ENCODE measurements at regions not wholly inside any gene's neighbourhood (a gene's known extent, or its start where the extent isn't known, plus 50 kb on each side); places are given as distances from the start of the nearest gene placed in this dataset.

DNA sequence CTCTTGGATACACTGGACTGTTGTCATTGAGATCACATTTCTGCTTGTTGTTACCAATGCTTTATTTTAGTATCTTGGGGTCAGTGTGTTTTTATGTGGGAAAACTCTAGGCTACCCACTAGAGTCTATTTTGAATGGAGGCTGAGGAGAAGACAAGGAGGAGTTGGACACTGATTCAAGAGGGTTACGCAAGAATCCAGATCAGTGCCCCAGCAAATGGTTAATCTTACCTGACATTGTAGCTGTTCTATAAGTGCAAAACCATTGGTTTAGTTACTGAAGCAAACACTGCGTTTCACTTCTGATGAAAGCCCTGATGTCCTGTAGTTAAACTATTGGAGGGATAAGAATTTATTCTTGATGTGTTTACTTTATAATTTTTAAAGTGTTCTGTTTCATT lies 331.1 kb upstream of the NR3C2 start:
- H3K27ac ChIP-seq (ENCODE audit: low read length), result no peak overlapping the region
- H2AFZ ChIP-seq (ENCODE audit: low read depth, low read length), result no peak overlapping the region
- TF ChIP-seq EZH2phosphoT487 (IDR thresholded peaks at IDR 0.05; ENCODE audit: low read depth), result no peak
- TF ChIP-seq, protein P1, sequence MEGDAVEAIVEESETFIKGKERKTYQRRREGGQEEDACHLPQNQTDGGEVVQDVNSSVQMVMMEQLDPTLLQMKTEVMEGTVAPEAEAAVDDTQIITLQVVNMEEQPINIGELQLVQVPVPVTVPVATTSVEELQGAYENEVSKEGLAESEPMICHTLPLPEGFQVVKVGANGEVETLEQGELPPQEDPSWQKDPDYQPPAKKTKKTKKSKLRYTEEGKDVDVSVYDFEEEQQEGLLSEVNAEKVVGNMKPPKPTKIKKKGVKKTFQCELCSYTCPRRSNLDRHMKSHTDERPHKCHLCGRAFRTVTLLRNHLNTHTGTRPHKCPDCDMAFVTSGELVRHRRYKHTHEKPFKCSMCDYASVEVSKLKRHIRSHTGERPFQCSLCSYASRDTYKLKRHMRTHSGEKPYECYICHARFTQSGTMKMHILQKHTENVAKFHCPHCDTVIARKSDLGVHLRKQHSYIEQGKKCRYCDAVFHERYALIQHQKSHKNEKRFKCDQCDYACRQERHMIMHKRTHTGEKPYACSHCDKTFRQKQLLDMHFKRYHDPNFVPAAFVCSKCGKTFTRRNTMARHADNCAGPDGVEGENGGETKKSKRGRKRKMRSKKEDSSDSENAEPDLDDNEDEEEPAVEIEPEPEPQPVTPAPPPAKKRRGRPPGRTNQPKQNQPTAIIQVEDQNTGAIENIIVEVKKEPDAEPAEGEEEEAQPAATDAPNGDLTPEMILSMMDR (IDR thresholded peaks at IDR 0.05; ENCODE audit: low read depth, low read length), result no peak
- no peaks in the 10 kb centered on the region for H3K9me3 ChIP-seq (ENCODE audit: insufficient read depth, low read length)
- no peaks in the 10 kb centered on the region for H3K79me2 ChIP-seq (ENCODE audit: low read length)
- no peak overlapping the region for H3K4me2 ChIP-seq (ENCODE audit: low read length)
- no peaks in the 10 kb centered on the region for H3K27me3 ChIP-seq (ENCODE audit: low read depth, low read length)
- no peaks in the 10 kb centered on the region for H4K20me1 ChIP-seq (ENCODE audit: insufficient read depth, low read length)
- H3K4me3 ChIP-seq (ENCODE audit: low read length), result no peak overlapping the region
- H3K36me3 ChIP-seq (replicated peaks; ENCODE audit: low read depth, low read length), result no peaks in the 10 kb centered on the region
- H3K9ac ChIP-seq (ENCODE audit: low read length), result no peak overlapping the region
- no peaks in the 10 kb centered on the region for H3K4me1 ChIP-seq (ENCODE audit: low read length)

DNA sequence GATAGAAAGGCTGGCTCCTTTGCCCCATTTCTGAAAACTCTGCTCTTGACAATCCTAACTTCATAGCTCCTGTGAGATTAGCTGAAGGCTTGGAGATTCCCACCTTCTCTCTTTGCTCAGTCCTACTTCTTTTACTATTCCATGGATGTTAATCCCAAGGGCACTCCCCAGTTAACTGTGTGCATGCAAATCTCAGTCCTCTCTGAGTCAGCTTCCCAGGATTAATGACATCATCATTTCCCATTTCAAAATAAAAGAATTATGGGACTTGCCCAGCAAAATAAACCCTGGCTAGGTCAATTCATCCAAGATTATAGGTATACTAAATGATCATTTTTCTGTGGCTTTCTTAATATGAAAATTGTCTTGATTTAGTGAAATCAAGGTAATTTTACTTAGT lies 328.6 kb upstream of the NR3C2 start:
- TF ChIP-seq, protein P1 (IDR thresholded peaks at IDR 0.05; ENCODE audit: low read depth, low read length), result no peak
- TF ChIP-seq EZH2phosphoT487 (IDR thresholded peaks at IDR 0.05; ENCODE audit: low read depth), result no peak
- H3K4me2 ChIP-seq (ENCODE audit: low read length), result no peak overlapping the region

GRCh38 chr4:148770377-148770776 lies 328.2 kb upstream of the NR3C2 start:
- H3K27ac ChIP-seq (ENCODE audit: low read length), result no peak overlapping the region
- H3K4me1 ChIP-seq (ENCODE audit: low read length), result no peaks in the 10 kb centered on the region
- H3K27me3 ChIP-seq (ENCODE audit: low read depth, low read length), result no peaks in the 10 kb centered on the region
- H3K9ac ChIP-seq (ENCODE audit: low read length), result no peak overlapping the region
- H3K4me2 ChIP-seq (ENCODE audit: low read length), result no peak overlapping the region
- TF ChIP-seq, protein P1 (IDR thresholded peaks at IDR 0.05; ENCODE audit: low read depth, low read length), result peak; percentile 40
- TF ChIP-seq EZH2phosphoT487 (IDR thresholded peaks at IDR 0.05; ENCODE audit: low read depth), result no peak
- no peaks in the 10 kb centered on the region for H3K79me2 ChIP-seq (ENCODE audit: low read length)
- no peaks in the 10 kb centered on the region for H4K20me1 ChIP-seq (ENCODE audit: insufficient read depth, low read length)
- no peak overlapping the region for H2AFZ ChIP-seq (ENCODE audit: low read depth, low read length)
- H3K9me3 ChIP-seq (ENCODE audit: insufficient read depth, low read length), result no peaks in the 10 kb centered on the region
- H3K36me3 ChIP-seq (replicated peaks; ENCODE audit: low read depth, low read length), result no peaks in the 10 kb centered on the region
- H3K4me3 ChIP-seq (ENCODE audit: low read length), result no peak overlapping the region

More for the DNA sequence above, 328.6 kb upstream of the NR3C2 start:
- H2AFZ ChIP-seq (ENCODE audit: low read depth, low read length), result no peak overlapping the region
- no peaks in the 10 kb centered on the region for H3K36me3 ChIP-seq (replicated peaks; ENCODE audit: low read depth, low read length)
- no peaks in the 10 kb centered on the region for H3K27me3 ChIP-seq (ENCODE audit: low read depth, low read length)
- H3K27ac ChIP-seq (ENCODE audit: low read length), result no peak overlapping the region
- H3K4me1 ChIP-seq (ENCODE audit: low read length), result no peaks in the 10 kb centered on the region
- H3K9me3 ChIP-seq (ENCODE audit: insufficient read depth, low read length), result no peaks in the 10 kb centered on the region
- no peak overlapping the region for H3K4me3 ChIP-seq (ENCODE audit: low read length)
- no peaks in the 10 kb centered on the region for H4K20me1 ChIP-seq (ENCODE audit: insufficient read depth, low read length)
- H3K79me2 ChIP-seq (ENCODE audit: low read length), result no peaks in the 10 kb centered on the region
- no peak overlapping the region for H3K9ac ChIP-seq (ENCODE audit: low read length)

GRCh38 chr4:148764720-148765119 lies 322.5 kb upstream of the NR3C2 start:
- no peaks in the 10 kb centered on the region for H3K4me1 ChIP-seq (ENCODE audit: low read length)
- no peaks in the 10 kb centered on the region for H4K20me1 ChIP-seq (ENCODE audit: insufficient read depth, low read length)
- no peaks in the 10 kb centered on the region for H3K9me3 ChIP-seq (ENCODE audit: insufficient read depth, low read length)
- no peak overlapping the region for H3K4me2 ChIP-seq (ENCODE audit: low read length)
- H3K27me3 ChIP-seq (ENCODE audit: low read depth, low read length), result no peaks in the 10 kb centered on the region
- no peak overlapping the region for H3K4me3 ChIP-seq (ENCODE audit: low read length)
- H3K79me2 ChIP-seq (ENCODE audit: low read length), result no peaks in the 10 kb centered on the region
- no peaks in the 10 kb centered on the region for H3K36me3 ChIP-seq (replicated peaks; ENCODE audit: low read depth, low read length)
- no peak overlapping the region for H2AFZ ChIP-seq (ENCODE audit: low read depth, low read length)
- no peak for TF ChIP-seq EZH2phosphoT487 (IDR thresholded peaks at IDR 0.05; ENCODE audit: low read depth)
- TF ChIP-seq, protein P1 (IDR thresholded peaks at IDR 0.05; ENCODE audit: low read depth, low read length), result no peak
- no peak overlapping the region for H3K27ac ChIP-seq (ENCODE audit: low read length)
- no peak overlapping the region for H3K9ac ChIP-seq (ENCODE audit: low read length)

Measured in OCI-LY3 (cell line).